Naive thymus-derived CD4-positive, alpha-beta T cell (primary cell): ENCODE measurements at regions not wholly inside any gene's neighbourhood (a gene's known extent, or its start where the extent isn't known, plus 50 kb on each side); places are given as distances from the start of the nearest gene placed in this dataset.
"Not testable (repeated sequence)": the region's sequence is repeated elsewhere in the genome, so short reads cannot be mapped to it uniquely, and the experiment has no call there.

Source experiments
- ATAC-seq: fragments of 150-1000 bp; cut with Tn5 transposase; 2 replicates; pipeline ENCODE4 v1.10.0; 2021; ENCODE audit warnings: mild to moderate bottlenecking, moderate library complexity
- CTCF ChIA-PET: fragments of 350-600 bp; sonication (Branson Sonifier 250); formaldehyde crosslinking; loops from one replicate; lab custom pipeline; 2021; ENCODE audit warnings: antibody characterized with exemption; lab: Charles Lee
- POLR2A ChIA-PET: fragments of 350-600 bp; sonication (Branson Sonifier 250); formaldehyde crosslinking; loops from one replicate; lab custom pipeline; 2021; ENCODE audit warnings: antibody characterized with exemption, inconsistent platforms; lab: Charles Lee
- DNase-seq, 9 donors: peaks; one replicate each; pipeline versions ENCODE4 v3.0.0 to v3.0.0-alpha.2; 2020 to 2022; ENCODE audit warnings: mixed read lengths in 1 of 9
- H3K27ac ChIP-seq: one replicate; pipeline ENCODE4 v1.7.0; 2013; ENCODE audit warnings: mild to moderate bottlenecking, low read depth, low read length, moderate library complexity
- H3K27me3 ChIP-seq, 2 donors: one replicate each; pipeline ENCODE4 v1.7.0; 2013; ENCODE audit warnings: low read length in 2 of 2, mild to moderate bottlenecking in 2 of 2, moderate library complexity in 2 of 2; ENCODE audit not compliant: control insufficient read depth in 2 of 2, insufficient read depth in 2 of 2
- H3K36me3 ChIP-seq, 3 experiments: 1 replicate in 2 of 3; 2 replicates in 1 of 3; pipeline ENCODE4 v1.7.0; 2013; ENCODE audit warnings: low read length in 3 of 3, mild to moderate bottlenecking in 3 of 3, moderate library complexity in 1 of 3; ENCODE audit not compliant: insufficient read depth in 3 of 3, control insufficient read depth in 2 of 3
- H3K4me1 ChIP-seq, 2 donors: one replicate each; pipeline ENCODE4 v1.7.0; 2013; ENCODE audit warnings: low read length in 2 of 2, mild to moderate bottlenecking in 2 of 2, moderate library complexity in 1 of 2; ENCODE audit not compliant: control insufficient read depth in 2 of 2, insufficient read depth in 2 of 2
- H3K4me3 ChIP-seq: 2 replicates; pipeline ENCODE4 v1.7.0; 2013; ENCODE audit warnings: mild to moderate bottlenecking, low read length
- H3K9me3 ChIP-seq, 3 experiments: 1 replicate in 2 of 3; 2 replicates in 1 of 3; pipeline ENCODE4 v1.7.0; 2013; ENCODE audit warnings: low read length in 3 of 3; ENCODE audit not compliant: control insufficient read depth in 2 of 3
- H3K27ac Mint-ChIP-seq, 9 donors: one replicate each; pipeline ENCODE4 v1.8.0; 2020 to 2022; ENCODE audit warnings: mixed read lengths in 9 of 9, mild to moderate bottlenecking in 8 of 9, moderate library complexity in 5 of 9, inconsistent platforms in 2 of 9
- H3K27me3 Mint-ChIP-seq, 5 donors: one replicate each; pipeline ENCODE4 v1.8.0; 2021 to 2022; ENCODE audit warnings: mixed read lengths in 5 of 5, mild to moderate bottlenecking in 1 of 5
- H3K36me3 Mint-ChIP-seq, 5 donors: one replicate each; pipeline ENCODE4 v1.8.0; 2020 to 2022; ENCODE audit warnings: mixed read lengths in 5 of 5, mild to moderate bottlenecking in 3 of 5, inconsistent platforms in 1 of 5
- H3K4me1 Mint-ChIP-seq, 7 donors: one replicate each; pipeline ENCODE4 v1.8.0; 2020 to 2022; ENCODE audit warnings: mixed read lengths in 7 of 7, mild to moderate bottlenecking in 3 of 7, inconsistent platforms in 1 of 7
- H3K4me3 Mint-ChIP-seq, 10 donors: one replicate each; pipeline ENCODE4 v1.8.0; 2020 to 2022; ENCODE audit warnings: mild to moderate bottlenecking in 10 of 10, mixed read lengths in 10 of 10, moderate library complexity in 6 of 10, inconsistent platforms in 2 of 10
- H3K9me3 Mint-ChIP-seq, 11 donors: one replicate each; pipeline ENCODE4 v1.8.0; 2020 to 2022; ENCODE audit warnings: mixed read lengths in 11 of 11, mild to moderate bottlenecking in 4 of 11, inconsistent platforms in 1 of 11, moderate library complexity in 1 of 11
- intact Hi-C, 2 donors: fragments of 100-400 bp; cut with micrococcal nuclease; formaldehyde crosslinking; loops; one replicate each; pipeline ENCODE4 v1.15.1; 2023

DNA sequence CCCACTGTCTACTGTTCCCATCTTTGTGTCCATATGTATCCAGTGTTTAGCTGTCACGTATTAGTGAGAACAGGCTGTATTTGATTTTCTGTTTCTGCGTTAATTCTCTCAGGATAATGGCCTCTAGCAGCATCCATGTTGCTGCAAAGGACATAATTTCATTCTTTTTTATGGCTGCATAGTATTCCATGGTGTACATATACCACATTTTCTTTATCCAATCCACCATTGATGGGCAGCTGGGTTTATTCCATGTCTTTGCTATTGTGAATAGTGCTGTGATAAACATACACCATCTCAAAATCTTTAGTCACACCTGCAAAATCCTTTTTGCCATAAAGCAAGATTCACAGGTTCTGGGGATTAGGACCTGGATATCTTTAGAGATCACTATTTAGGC lies 334.4 kb upstream of the CLINT1 start:
- H3K9me3 ChIP-seq, POLR2A ChIA-PET, H3K36me3 Mint-ChIP-seq, H3K27me3 ChIP-seq, H3K36me3 ChIP-seq, DNase-seq, intact Hi-C loops, H3K27ac ChIP-seq, H3K27ac Mint-ChIP-seq, ATAC-seq, H3K4me1 ChIP-seq, H3K4me3 Mint-ChIP-seq, H3K4me3 ChIP-seq, H3K4me1 Mint-ChIP-seq: not testable (repeated sequence)
- CTCF ChIA-PET: interaction anchor here (1.0 kb wide), 1 partner anchor 21 kb away, joined by 4 read pairs; no protein-coding TSS in a partner anchor
- Mint-ChIP-seq H3K9me3 (peaks cover 0 to 25% (median 4%) of the 10 kb centered on the region in 11 donors), H3K27me3 (peaks cover 0 to 13% (median 7%) of the 10 kb centered on the region in 5 donors)

DNA sequence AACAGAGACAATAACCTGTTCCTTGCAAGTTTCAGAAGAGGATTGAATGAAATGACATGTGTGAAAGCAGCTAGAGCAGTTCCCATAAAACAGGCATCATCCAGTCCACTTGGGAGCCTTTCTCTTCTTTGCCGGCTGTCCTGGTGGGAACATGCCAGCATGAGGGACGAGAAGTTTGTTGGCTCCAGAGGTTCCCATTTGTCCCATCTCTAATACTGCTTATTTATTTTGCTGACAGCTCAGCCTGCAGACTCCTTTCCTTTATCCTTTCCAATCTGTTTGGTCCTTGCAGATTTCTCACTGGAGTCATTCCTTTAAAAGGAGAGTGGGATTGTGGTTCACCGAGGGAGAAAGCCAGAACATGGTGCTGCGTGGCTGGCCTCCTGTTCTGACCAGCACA lies 321.5 kb upstream of the CLINT1 start:
- Mint-ChIP-seq H3K4me3 (no peak overlapping the region), H3K27ac (no peak overlapping the region), H3K36me3 (peaks cover 0 to 4% (median 0%) of the 10 kb centered on the region in 5 donors), H3K27me3 (peaks cover 0 to 9% (median 0%) of the 10 kb centered on the region in 5 donors), H3K9me3 (peaks cover 0 to 8% (median 0%) of the 10 kb centered on the region in 11 donors), H3K4me1 (peaks cover 0 to 3% (median 0%) of the 10 kb centered on the region in 7 donors)
- intact Hi-C loops: no loop called here
- no peaks in the 10 kb centered on the region for H3K36me3 ChIP-seq
- DNase-seq (no peak), ATAC-seq (no peak)
- POLR2A ChIA-PET: no interaction called here
- H3K4me1 ChIP-seq: no peaks in the 10 kb centered on the region
- H3K4me3 ChIP-seq: no peak overlapping the region
- CTCF ChIA-PET: interaction anchor here (1.0 kb wide), 1 partner anchor 9 kb away, joined by 3 read pairs; no protein-coding TSS in a partner anchor
- no peaks in the 10 kb centered on the region for H3K9me3 ChIP-seq
- H3K27ac ChIP-seq: no peak overlapping the region
- no peaks in the 10 kb centered on the region for H3K27me3 ChIP-seq

DNA sequence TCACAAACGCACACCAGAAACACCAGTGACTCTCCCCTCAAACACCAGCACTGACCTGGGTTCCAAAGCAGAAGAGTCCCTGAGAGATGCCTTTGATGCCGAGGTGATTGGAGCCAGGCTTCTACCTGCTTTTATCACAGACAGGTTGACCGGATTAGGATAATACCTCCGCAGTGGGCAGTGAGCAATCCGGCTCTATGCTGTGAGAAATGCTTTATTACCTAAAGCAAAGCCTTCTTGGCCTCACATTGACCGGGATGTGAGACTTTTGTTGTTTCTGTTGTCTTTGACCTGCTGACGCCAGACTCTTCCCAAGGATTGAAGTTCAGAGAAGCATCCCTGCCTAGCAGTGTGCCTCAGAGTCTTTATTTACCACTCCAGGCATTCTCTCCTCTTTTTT lies 320.3 kb upstream of the CLINT1 start:
- no peak for DNase-seq
- Mint-ChIP-seq H3K27ac (no peak overlapping the region), H3K27me3 (peaks cover 0 to 9% (median 0%) of the 10 kb centered on the region in 5 donors), H3K9me3 (peaks cover 0 to 6% (median 0%) of the 10 kb centered on the region in 11 donors), H3K36me3 (peaks cover 0 to 2% (median 0%) of the 10 kb centered on the region in 5 donors), H3K4me1 (peaks cover 0 to 5% (median 0%) of the 10 kb centered on the region in 7 donors), H3K4me3 (no peak overlapping the region)
- ChIA-PET CTCF (no interaction called here), POLR2A (no interaction called here)
- Histone ChIP-seq H3K4me3 (no peak overlapping the region), H3K27me3 (no peaks in the 10 kb centered on the region), H3K36me3 (no peaks in the 10 kb centered on the region), H3K27ac (no peak overlapping the region), H3K9me3 (no peaks in the 10 kb centered on the region), H3K4me1 (no peaks in the 10 kb centered on the region)
- no peak for ATAC-seq
- intact Hi-C loops: loop anchor here in 1 of 2 donors (10.0 kb wide), 1 partner anchor 364 kb away; no protein-coding TSS in a partner anchor

DNA sequence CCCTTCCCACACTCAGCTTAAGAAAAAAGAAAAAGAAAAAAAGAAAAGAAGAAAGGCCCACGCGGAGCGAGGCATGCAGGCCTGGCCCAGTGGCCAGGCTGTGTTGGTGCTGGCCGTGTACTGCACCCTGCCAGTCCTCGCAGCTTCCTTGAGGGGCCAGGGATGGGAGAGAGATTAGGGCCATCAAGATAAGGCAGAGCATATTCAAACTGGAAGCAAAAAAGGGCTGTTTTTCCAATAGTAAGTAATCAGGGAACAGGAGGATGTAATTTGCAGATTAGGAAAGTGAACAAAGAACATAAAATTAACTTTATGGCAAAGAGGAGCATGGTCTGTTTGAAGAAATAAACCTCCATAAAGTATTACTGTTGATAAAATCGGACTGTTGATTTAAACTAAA lies 319.6 kb upstream of the CLINT1 start:
- Mint-ChIP-seq H3K36me3 (no peaks in the 10 kb centered on the region), H3K4me1 (peaks cover 0 to 5% (median 0%) of the 10 kb centered on the region in 7 donors), H3K27me3 (peaks cover 0 to 9% (median 0%) of the 10 kb centered on the region in 5 donors), H3K4me3 (no peak overlapping the region), H3K9me3 (peaks cover 0 to 5% (median 0%) of the 10 kb centered on the region in 11 donors), H3K27ac (no peak overlapping the region)
- Histone ChIP-seq H3K4me3 (no peak overlapping the region), H3K27ac (no peak overlapping the region), H3K9me3 (no peaks in the 10 kb centered on the region), H3K4me1 (no peaks in the 10 kb centered on the region), H3K27me3 (no peaks in the 10 kb centered on the region), H3K36me3 (no peaks in the 10 kb centered on the region)
- intact Hi-C loops: loop anchor here in 1 of 2 donors (10.0 kb wide), 1 partner anchor 364 kb away; no protein-coding TSS in a partner anchor
- ATAC-seq (no peak), DNase-seq (no peak)
- POLR2A ChIA-PET: no interaction called here
- CTCF ChIA-PET: no interaction called here

DNA sequence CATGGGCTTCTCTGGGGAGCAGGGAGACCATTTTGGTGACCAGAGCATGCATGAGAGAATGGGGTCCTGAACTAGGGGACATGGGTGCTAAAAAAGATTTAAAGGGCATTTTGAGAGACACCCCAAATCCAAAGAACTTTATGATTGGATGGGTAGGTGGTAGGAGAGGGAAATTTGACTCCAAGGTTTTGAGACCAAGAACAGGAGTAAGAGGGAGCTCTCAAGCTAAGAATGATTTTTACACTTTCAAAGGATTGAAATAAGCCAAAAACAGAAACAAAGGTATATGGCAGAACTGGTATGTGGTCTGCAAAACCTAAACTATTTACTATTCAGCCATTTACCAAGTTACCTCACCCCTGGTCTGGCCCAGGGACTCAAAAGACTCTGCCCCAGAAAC lies 318.2 kb upstream of the CLINT1 start:
- H3K36me3 ChIP-seq: no peaks in the 10 kb centered on the region

DNA sequence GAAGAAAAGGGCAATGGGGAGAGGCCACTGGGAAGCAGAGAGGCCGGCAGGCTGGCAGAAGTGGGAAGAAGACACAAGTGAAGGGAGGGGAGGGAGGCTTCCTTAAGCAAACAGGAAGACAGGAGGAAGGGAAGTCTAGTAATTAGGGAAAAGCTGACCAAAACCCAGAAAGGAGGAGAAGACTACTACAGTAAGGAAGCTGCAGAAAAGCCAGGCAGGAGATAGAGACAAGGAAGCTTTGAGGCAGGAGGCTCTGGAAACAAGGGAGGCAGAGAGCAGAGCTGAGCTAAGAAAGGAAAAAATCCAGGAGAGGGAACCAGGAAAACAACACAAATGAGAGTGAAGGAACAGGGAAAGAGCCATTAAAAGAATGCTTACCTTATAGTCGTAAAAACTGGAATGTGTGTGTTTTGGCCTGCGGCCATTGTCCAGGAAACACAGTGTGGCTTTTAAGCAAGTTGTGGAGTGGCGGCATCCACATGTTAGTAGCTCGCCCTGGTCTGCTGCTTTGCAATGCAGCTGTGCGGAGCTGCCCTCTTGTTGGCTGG lies 317.1 kb upstream of the CLINT1 start:
- ATAC-seq (no peak), DNase-seq (no peak)
- Histone ChIP-seq H3K27ac (no peak overlapping the region), H3K36me3 (no peaks in the 10 kb centered on the region), H3K4me3 (no peak overlapping the region), H3K27me3 (no peaks in the 10 kb centered on the region), H3K9me3 (no peaks in the 10 kb centered on the region), H3K4me1 (no peaks in the 10 kb centered on the region)
- Mint-ChIP-seq H3K27me3 (peaks cover 0 to 7% (median 2%) of the 10 kb centered on the region in 5 donors), H3K9me3 (no peaks in the 10 kb centered on the region), H3K4me1 (peaks cover 0 to 5% (median 0%) of the 10 kb centered on the region in 7 donors), H3K36me3 (no peaks in the 10 kb centered on the region), H3K4me3 (no peak overlapping the region), H3K27ac (no peak overlapping the region)
- intact Hi-C loops: loop anchor here (1.0 to 10.0 kb wide), 5 partner anchors 360 to 957 kb away; no protein-coding TSS in a partner anchor
- POLR2A ChIA-PET: no interaction called here
- CTCF ChIA-PET: interaction anchor here (1.1 to 3.1 kb wide), 3 partner anchors 520 to 931 kb away, joined by 3 to 38 read pairs (median 5); no protein-coding TSS in a partner anchor

More for the DNA sequence above, 318.2 kb upstream of the CLINT1 start:
- no peak overlapping the region for H3K4me3 ChIP-seq
- Mint-ChIP-seq H3K4me3 (no peak overlapping the region), H3K9me3 (peaks cover 0 to 3% (median 0%) of the 10 kb centered on the region in 11 donors), H3K36me3 (no peaks in the 10 kb centered on the region), H3K4me1 (peaks cover 0 to 5% (median 0%) of the 10 kb centered on the region in 7 donors), H3K27me3 (peaks cover 0 to 5% (median 2%) of the 10 kb centered on the region in 5 donors), H3K27ac (no peak overlapping the region)
- intact Hi-C loops: loop anchor here in 1 of 2 donors (10.0 kb wide), 1 partner anchor 362 kb away; no protein-coding TSS in a partner anchor
- H3K9me3 ChIP-seq: no peaks in the 10 kb centered on the region
- H3K27me3 ChIP-seq: no peaks in the 10 kb centered on the region
- H3K27ac ChIP-seq: no peak overlapping the region
- ChIA-PET POLR2A (no interaction called here), CTCF (interaction anchor here (0.7 to 3.1 kb wide), 3 partner anchors 45 to 929 kb away, joined by 5 to 38 read pairs (median 5); no protein-coding TSS in a partner anchor)
- no peak for ATAC-seq
- no peak for DNase-seq
- H3K4me1 ChIP-seq: no peaks in the 10 kb centered on the region
